ENCODE measurements at regions not wholly inside any gene's neighbourhood (a gene's known extent, or its start where the extent isn't known, plus 50 kb on each side); places are given as distances from the start of the nearest gene placed in this dataset.

DNA sequence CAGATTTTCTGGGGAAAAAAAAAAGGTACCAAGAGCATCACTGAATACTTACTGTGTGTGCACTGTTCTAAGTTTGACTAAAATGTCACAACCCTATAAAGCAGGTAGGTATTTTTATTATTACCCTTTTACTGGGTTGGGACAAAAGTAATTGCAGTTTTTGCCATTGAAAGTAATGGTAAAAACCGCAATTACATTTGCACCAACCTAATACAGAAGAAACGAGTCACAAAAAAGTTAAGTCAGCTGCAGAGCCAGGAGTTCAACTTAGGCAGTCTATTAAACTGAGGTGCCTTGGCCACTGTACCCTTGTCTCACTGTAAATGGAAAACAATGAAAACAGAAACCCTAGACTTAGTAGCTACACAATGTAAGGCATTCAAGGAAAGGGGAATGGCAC is 281.9 kb downstream of the SUCLA2 start:
- DNase-seq = no peak
- no peaks in the 10 kb centered on the region for H3K9me3 ChIP-seq (ENCODE audit: control insufficient read depth, insufficient read depth, low read length)
- no peaks in the 10 kb centered on the region for H3K9me3 Mint-ChIP-seq
- no peaks in the 10 kb centered on the region for H3K36me3 ChIP-seq (ENCODE audit: control insufficient read depth, insufficient read depth, low read length)
- WGBS (ENCODE audit: insufficient coverage) = 100% methylated on average over 1 of the region's 2 CpGs
- no peak for ATAC-seq
- no peak overlapping the region for H3K27ac Mint-ChIP-seq
- no peak overlapping the region for H3K4me3 Mint-ChIP-seq
- H3K4me1 Mint-ChIP-seq = no peaks in the 10 kb centered on the region
- TF ChIP-seq, protein P1, sequence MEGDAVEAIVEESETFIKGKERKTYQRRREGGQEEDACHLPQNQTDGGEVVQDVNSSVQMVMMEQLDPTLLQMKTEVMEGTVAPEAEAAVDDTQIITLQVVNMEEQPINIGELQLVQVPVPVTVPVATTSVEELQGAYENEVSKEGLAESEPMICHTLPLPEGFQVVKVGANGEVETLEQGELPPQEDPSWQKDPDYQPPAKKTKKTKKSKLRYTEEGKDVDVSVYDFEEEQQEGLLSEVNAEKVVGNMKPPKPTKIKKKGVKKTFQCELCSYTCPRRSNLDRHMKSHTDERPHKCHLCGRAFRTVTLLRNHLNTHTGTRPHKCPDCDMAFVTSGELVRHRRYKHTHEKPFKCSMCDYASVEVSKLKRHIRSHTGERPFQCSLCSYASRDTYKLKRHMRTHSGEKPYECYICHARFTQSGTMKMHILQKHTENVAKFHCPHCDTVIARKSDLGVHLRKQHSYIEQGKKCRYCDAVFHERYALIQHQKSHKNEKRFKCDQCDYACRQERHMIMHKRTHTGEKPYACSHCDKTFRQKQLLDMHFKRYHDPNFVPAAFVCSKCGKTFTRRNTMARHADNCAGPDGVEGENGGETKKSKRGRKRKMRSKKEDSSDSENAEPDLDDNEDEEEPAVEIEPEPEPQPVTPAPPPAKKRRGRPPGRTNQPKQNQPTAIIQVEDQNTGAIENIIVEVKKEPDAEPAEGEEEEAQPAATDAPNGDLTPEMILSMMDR (IDR thresholded peaks at IDR 0.05) = no peak
- H3K27me3 Mint-ChIP-seq (ENCODE audit: low read depth in 2 of 2) = no peaks in the 10 kb centered on the region
- H3K4me3 ChIP-seq (ENCODE audit: low read length) = no peak overlapping the region
- H3K27me3 ChIP-seq (ENCODE audit: control insufficient read depth, insufficient read depth, low read length) = no peaks in the 10 kb centered on the region
- H3K36me3 Mint-ChIP-seq = no peaks in the 10 kb centered on the region
- intact Hi-C loops (cut with micrococcal nuclease) = no loop called here
- no peak overlapping the region for H3K27ac ChIP-seq (ENCODE audit: low read length)
- H3K4me1 ChIP-seq (ENCODE audit: control insufficient read depth, insufficient read depth, low read length) = no peaks in the 10 kb centered on the region

DNA sequence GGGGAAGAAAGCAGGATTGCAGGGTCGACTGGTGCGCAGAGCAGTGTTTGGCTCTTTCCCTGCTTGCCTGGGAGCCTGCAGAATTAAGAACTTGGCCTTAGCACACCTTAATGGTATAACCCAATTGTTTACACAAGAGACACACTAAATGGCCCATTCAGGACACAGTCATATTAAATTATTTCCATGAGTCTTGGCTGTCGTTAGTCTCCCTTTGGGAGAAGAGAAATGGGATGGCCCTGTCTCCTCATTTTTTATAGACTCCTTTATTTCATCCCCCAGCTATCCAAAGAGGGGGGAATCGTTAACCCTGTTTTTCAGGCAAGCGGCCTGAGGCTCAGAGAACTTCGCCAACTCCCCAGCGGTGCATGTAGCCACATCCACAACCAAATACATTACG is 282.5 kb downstream of the SUCLA2 start:
- intact Hi-C loops (cut with micrococcal nuclease) = no loop called here
- no peaks in the 10 kb centered on the region for H3K27me3 Mint-ChIP-seq (ENCODE audit: low read depth in 2 of 2)
- Histone ChIP-seq H3K4me1 (ENCODE audit: control insufficient read depth, insufficient read depth, low read length) (no peaks in the 10 kb centered on the region), H3K4me3 (ENCODE audit: low read length) (no peak overlapping the region), H3K9me3 (ENCODE audit: control insufficient read depth, insufficient read depth, low read length) (no peaks in the 10 kb centered on the region), H3K27me3 (ENCODE audit: control insufficient read depth, insufficient read depth, low read length) (no peaks in the 10 kb centered on the region), H3K36me3 (ENCODE audit: control insufficient read depth, insufficient read depth, low read length) (no peaks in the 10 kb centered on the region), H3K27ac (ENCODE audit: low read length) (no peak overlapping the region)
- ATAC-seq (no peak), DNase-seq (no peak)
- H3K27ac Mint-ChIP-seq = no peak overlapping the region
- no peak overlapping the region for H3K4me3 Mint-ChIP-seq
- TF ChIP-seq, protein P1 (IDR thresholded peaks at IDR 0.05) = no peak
- no peaks in the 10 kb centered on the region for H3K36me3 Mint-ChIP-seq
- no peaks in the 10 kb centered on the region for H3K9me3 Mint-ChIP-seq
- 87% methylated on average over 8 of the region's 8 CpGs for WGBS (ENCODE audit: insufficient coverage)
- H3K4me1 Mint-ChIP-seq = no peaks in the 10 kb centered on the region

DNA sequence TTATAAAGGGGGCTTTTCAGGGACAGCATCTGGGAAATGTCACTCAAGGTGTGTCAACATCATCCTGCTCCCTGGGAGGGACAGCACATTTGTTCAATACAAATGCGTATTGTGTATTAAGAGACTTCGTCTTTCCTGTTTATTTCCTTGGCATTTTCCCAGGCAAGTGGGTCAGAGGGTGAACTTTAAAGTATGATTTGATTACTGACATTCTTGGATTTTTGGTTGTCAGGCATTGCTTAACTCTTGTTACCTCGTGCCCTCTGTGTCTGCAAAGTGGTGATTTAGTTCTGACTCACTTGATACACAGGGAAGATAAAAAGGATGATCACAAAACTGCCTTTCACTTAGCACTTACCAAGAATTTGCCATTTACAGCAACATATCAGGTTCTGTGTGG is 292.7 kb downstream of the SUCLA2 start:
- Mint-ChIP-seq H3K27me3 (ENCODE audit: low read depth in 2 of 2) (peaks cover 0 to 2% of the 10 kb centered on the region in 2 donors), H3K4me1 (no peaks in the 10 kb centered on the region), H3K36me3 (no peaks in the 10 kb centered on the region), H3K9me3 (peaks cover 0 to 5% of the 10 kb centered on the region in 2 donors), H3K27ac (no peak overlapping the region), H3K4me3 (no peak overlapping the region)
- Histone ChIP-seq H3K4me3 (ENCODE audit: low read length) (no peak overlapping the region), H3K36me3 (ENCODE audit: control insufficient read depth, insufficient read depth, low read length) (no peaks in the 10 kb centered on the region), H3K4me1 (ENCODE audit: control insufficient read depth, insufficient read depth, low read length) (no peaks in the 10 kb centered on the region), H3K27ac (ENCODE audit: low read length) (no peak overlapping the region), H3K27me3 (ENCODE audit: control insufficient read depth, insufficient read depth, low read length) (no peaks in the 10 kb centered on the region), H3K9me3 (ENCODE audit: control insufficient read depth, insufficient read depth, low read length) (no peaks in the 10 kb centered on the region)
- no peak for DNase-seq
- no peak for ATAC-seq
- 50% methylated on average over 3 of the region's 3 CpGs for WGBS (ENCODE audit: insufficient coverage)
- intact Hi-C loops (cut with micrococcal nuclease) = no loop called here
- TF ChIP-seq, protein P1 (IDR thresholded peaks at IDR 0.05) = no peak

DNA sequence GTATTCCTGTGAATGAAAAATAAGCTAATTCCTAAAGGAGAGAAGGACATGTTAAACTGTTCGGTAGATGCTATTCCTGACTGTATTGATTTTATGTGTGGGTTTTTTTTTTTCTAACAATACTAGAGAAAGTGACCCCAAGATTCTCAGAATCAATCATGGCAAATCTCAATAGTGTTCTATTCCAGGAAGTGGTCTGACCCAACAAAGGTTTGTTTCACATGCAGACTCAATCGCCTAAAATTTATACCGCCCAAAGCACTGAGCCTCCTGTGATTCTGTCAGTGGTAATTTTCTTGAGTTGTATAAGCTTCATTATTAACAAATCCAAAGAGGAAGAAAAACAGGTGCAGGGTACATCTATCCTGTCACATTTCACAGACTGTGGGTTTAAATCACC is 293.7 kb downstream of the SUCLA2 start:
- no peak overlapping the region for H3K4me3 ChIP-seq (ENCODE audit: low read length)
- Mint-ChIP-seq H3K27ac (no peak overlapping the region), H3K4me3 (no peak overlapping the region), H3K9me3 (peaks cover 0 to 5% of the 10 kb centered on the region in 2 donors), H3K36me3 (no peaks in the 10 kb centered on the region), H3K4me1 (no peaks in the 10 kb centered on the region), H3K27me3 (ENCODE audit: low read depth in 2 of 2) (peaks cover 0 to 2% of the 10 kb centered on the region in 2 donors)
- ATAC-seq (no peak), DNase-seq (no peak)
- H3K9me3 ChIP-seq (ENCODE audit: control insufficient read depth, insufficient read depth, low read length) = no peaks in the 10 kb centered on the region
- TF ChIP-seq, protein P1 (IDR thresholded peaks at IDR 0.05) = no peak
- intact Hi-C loops (cut with micrococcal nuclease) = no loop called here
- H3K27ac ChIP-seq (ENCODE audit: low read length) = no peak overlapping the region
- H3K4me1 ChIP-seq (ENCODE audit: control insufficient read depth, insufficient read depth, low read length) = no peaks in the 10 kb centered on the region
- no peaks in the 10 kb centered on the region for H3K27me3 ChIP-seq (ENCODE audit: control insufficient read depth, insufficient read depth, low read length)
- H3K36me3 ChIP-seq (ENCODE audit: control insufficient read depth, insufficient read depth, low read length) = no peaks in the 10 kb centered on the region
- 65% methylated on average over 2 of the region's 3 CpGs for WGBS (ENCODE audit: insufficient coverage)
